Activated naive CD8-positive, alpha-beta T cell (primary cell): ENCODE measurements at regions not wholly inside any gene's neighbourhood (a gene's known extent, or its start where the extent isn't known, plus 50 kb on each side); places are given as distances from the start of the nearest gene placed in this dataset.

ENCODE experiments used
- H3K27ac Mint-ChIP-seq: one replicate; pipeline ENCODE4 v1.8.0; 2021; ENCODE audit warnings: mixed read lengths
- H3K27me3 Mint-ChIP-seq: one replicate; pipeline ENCODE4 v1.8.0; 2021; ENCODE audit warnings: mixed read lengths
- H3K36me3 Mint-ChIP-seq: one replicate; pipeline ENCODE4 v1.8.0; 2021; ENCODE audit warnings: mixed read lengths
- H3K4me1 Mint-ChIP-seq: one replicate; pipeline ENCODE4 v1.8.0; 2021; ENCODE audit warnings: low read depth, mixed read lengths
- H3K4me3 Mint-ChIP-seq: one replicate; pipeline ENCODE4 v1.8.0; 2021; ENCODE audit warnings: mild to moderate bottlenecking, mixed read lengths
- H3K9me3 Mint-ChIP-seq: one replicate; pipeline ENCODE4 v1.8.0; 2021; ENCODE audit warnings: low read depth, mixed read lengths

- Mint-ChIP-seq H3K4me1 (no peaks in the 10 kb centered on the region), H3K27ac (no peak overlapping the region), H3K36me3 (peaks cover 3% of the 10 kb centered on the region), H3K9me3 (peaks cover 8% of the 10 kb centered on the region), H3K27me3 (no peaks in the 10 kb centered on the region), H3K4me3 (no peak overlapping the region)
These were observed 65.3 kb downstream of the METRNL start for GRCh38 chr17:83144421-83145357.

GRCh38 chr17:83145358-83145738, 65.9 kb downstream of the METRNL start:
- Mint-ChIP-seq H3K4me1 (no peaks in the 10 kb centered on the region), H3K27me3 (no peaks in the 10 kb centered on the region), H3K4me3 (no peak overlapping the region), H3K36me3 (peaks cover 3% of the 10 kb centered on the region), H3K9me3 (peaks cover 8% of the 10 kb centered on the region), H3K27ac (no peak overlapping the region)

GRCh38 chr17:83145831-83146230, 66.4 kb downstream of the METRNL start:
- H3K36me3 Mint-ChIP-seq = peaks cover 3% of the 10 kb centered on the region
- peaks cover 8% of the 10 kb centered on the region for H3K9me3 Mint-ChIP-seq
- no peaks in the 10 kb centered on the region for H3K4me1 Mint-ChIP-seq
- H3K27ac Mint-ChIP-seq = no peak overlapping the region
- no peak overlapping the region for H3K4me3 Mint-ChIP-seq
- no peaks in the 10 kb centered on the region for H3K27me3 Mint-ChIP-seq

GRCh38 chr17:83146347-83146746, 66.9 kb downstream of the METRNL start:
- peaks cover 3% of the 10 kb centered on the region for H3K36me3 Mint-ChIP-seq
- H3K27ac Mint-ChIP-seq = no peak overlapping the region
- H3K27me3 Mint-ChIP-seq = no peaks in the 10 kb centered on the region
- H3K4me3 Mint-ChIP-seq = no peak overlapping the region
- peaks cover 8% of the 10 kb centered on the region for H3K9me3 Mint-ChIP-seq
- no peaks in the 10 kb centered on the region for H3K4me1 Mint-ChIP-seq

- peaks cover under 1% of the 10 kb centered on the region for H3K36me3 Mint-ChIP-seq
- no peaks in the 10 kb centered on the region for H3K27me3 Mint-ChIP-seq
- H3K4me3 Mint-ChIP-seq = no peak overlapping the region
- peaks cover 1% of the 10 kb centered on the region for H3K9me3 Mint-ChIP-seq
- H3K4me1 Mint-ChIP-seq = no peaks in the 10 kb centered on the region
- H3K27ac Mint-ChIP-seq = no peak overlapping the region
These were observed 67.9 kb downstream of the METRNL start for GRCh38 chr17:83147280-83147679.

GRCh38 chr17:83148317-83149028, 69.1 kb downstream of the METRNL start:
- H3K4me1 Mint-ChIP-seq = no peaks in the 10 kb centered on the region
- no peaks in the 10 kb centered on the region for H3K9me3 Mint-ChIP-seq
- H3K27me3 Mint-ChIP-seq = no peaks in the 10 kb centered on the region
- no peaks in the 10 kb centered on the region for H3K36me3 Mint-ChIP-seq
- H3K27ac Mint-ChIP-seq = no peak overlapping the region
- H3K4me3 Mint-ChIP-seq = no peak overlapping the region

- no peaks in the 10 kb centered on the region for H3K9me3 Mint-ChIP-seq
- H3K4me3 Mint-ChIP-seq = no peak overlapping the region
- H3K27ac Mint-ChIP-seq = no peak overlapping the region
- H3K36me3 Mint-ChIP-seq = no peaks in the 10 kb centered on the region
- H3K27me3 Mint-ChIP-seq = no peaks in the 10 kb centered on the region
- H3K4me1 Mint-ChIP-seq = no peaks in the 10 kb centered on the region
These were observed 69.8 kb downstream of the METRNL start for GRCh38 chr17:83149029-83149725.

- Mint-ChIP-seq H3K4me3 (no peak overlapping the region), H3K27me3 (no peaks in the 10 kb centered on the region), H3K36me3 (no peaks in the 10 kb centered on the region), H3K4me1 (no peaks in the 10 kb centered on the region), H3K27ac (no peak overlapping the region), H3K9me3 (no peaks in the 10 kb centered on the region)
These were observed 70.4 kb downstream of the METRNL start for GRCh38 chr17:83149761-83150251.

GRCh38 chr17:83150369-83151055, 71.1 kb downstream of the METRNL start:
- H3K4me1 Mint-ChIP-seq = peaks cover 2% of the 10 kb centered on the region
- H3K27ac Mint-ChIP-seq = no peak overlapping the region
- H3K36me3 Mint-ChIP-seq = no peaks in the 10 kb centered on the region
- no peaks in the 10 kb centered on the region for H3K9me3 Mint-ChIP-seq
- H3K4me3 Mint-ChIP-seq = no peak overlapping the region
- H3K27me3 Mint-ChIP-seq = no peaks in the 10 kb centered on the region

- Mint-ChIP-seq H3K4me3 (no peak overlapping the region), H3K4me1 (peaks cover 4% of the 10 kb centered on the region), H3K27me3 (peaks cover under 1% of the 10 kb centered on the region), H3K27ac (no peak overlapping the region), H3K36me3 (no peaks in the 10 kb centered on the region), H3K9me3 (no peaks in the 10 kb centered on the region)
These were observed 71.6 kb downstream of the METRNL start for GRCh38 chr17:83151056-83151441.

- Mint-ChIP-seq H3K4me1 (peaks cover 4% of the 10 kb centered on the region), H3K36me3 (no peaks in the 10 kb centered on the region), H3K27me3 (peaks cover 1% of the 10 kb centered on the region), H3K4me3 (no peak overlapping the region), H3K9me3 (no peaks in the 10 kb centered on the region), H3K27ac (no peak overlapping the region)
These were observed 72.2 kb downstream of the METRNL start for GRCh38 chr17:83151442-83152226.

- Mint-ChIP-seq H3K27ac (no peak overlapping the region), H3K27me3 (peaks cover 1% of the 10 kb centered on the region), H3K36me3 (no peaks in the 10 kb centered on the region), H3K9me3 (no peaks in the 10 kb centered on the region), H3K4me3 (no peak overlapping the region), H3K4me1 (peaks cover 4% of the 10 kb centered on the region)
These were observed 72.9 kb downstream of the METRNL start for GRCh38 chr17:83152227-83152744.

GRCh38 chr17:83152745-83153611, 73.6 kb downstream of the METRNL start:
- Mint-ChIP-seq H3K4me3 (no peak overlapping the region), H3K36me3 (no peaks in the 10 kb centered on the region), H3K4me1 (peaks cover 4% of the 10 kb centered on the region), H3K27ac (no peak overlapping the region), H3K27me3 (peaks cover 1% of the 10 kb centered on the region), H3K9me3 (no peaks in the 10 kb centered on the region)
